ENCODE measurements at regions not wholly inside any gene's neighbourhood (a gene's known extent, or its start where the extent isn't known, plus 50 kb on each side); places are given as distances from the start of the nearest gene placed in this dataset.

- no TSS peak for BruUV-seq (replicated peaks)
These were observed 981.7 kb upstream of the NCAM2 start for GRCh38 chr21:20016435-20017005.

More at GRCh38 chr21:20016435-20017005, 981.7 kb upstream of the NCAM2 start:
- FAIRE-seq (no peak), DNase-seq (ENCODE audit: low read depth, low spot score) (no peak)
- ChIA-PET POLR2A (no interaction called here), CTCF (no interaction called here)
- Histone ChIP-seq H4K20me1 (replicated peaks; ENCODE audit: control insufficient read depth, extremely low read depth, insufficient read depth, low read length) (no peaks in the 10 kb centered on the region), H3K9ac (replicated peaks; ENCODE audit: extremely low read depth, insufficient read depth, low read length) (no peak overlapping the region), H3K4me1 (ENCODE audit: control insufficient read depth, extremely low read depth, insufficient read depth, low read length) (no peaks in the 10 kb centered on the region), H3K9me3 (replicated peaks; ENCODE audit: control insufficient read depth, insufficient read depth, low read length) (no peaks in the 10 kb centered on the region), H3K4me2 (ENCODE audit: insufficient read depth, low read length) (no peak overlapping the region), H3K9me1 (replicated peaks; ENCODE audit: control insufficient read depth, extremely low read depth, insufficient read depth, low read length) (no peaks in the 10 kb centered on the region), H3K36me3 (ENCODE audit: control insufficient read depth in 2 of 2, extremely low read depth in 1 of 2, insufficient read depth in 2 of 2, low read length in 2 of 2) (no peaks in the 10 kb centered on the region), H3K27me3 (ENCODE audit: control insufficient read depth in 2 of 2, insufficient read depth in 2 of 2, low read length in 2 of 2) (no peaks in the 10 kb centered on the region), H3K79me2 (ENCODE audit: control insufficient read depth, insufficient read depth, low read length) (no peaks in the 10 kb centered on the region), H2AFZ (ENCODE audit: low read depth, low read length) (no peak overlapping the region), H3K4me3 (replicated peaks in 1 of 3; ENCODE audit: insufficient read depth in 1 of 3, low read depth in 1 of 3, low read length in 3 of 3) (no peak overlapping the region), H3K27ac (ENCODE audit: insufficient read depth, low read depth, low read length) (no peak overlapping the region)
- dilution Hi-C loops (cut with MboI; ENCODE audit: extremely low pct_ligation_motif_present, low sequenced_read_pairs) (no loop called here), intact Hi-C loops (cut with micrococcal nuclease) (no loop called here)
- TF ChIP-seq, protein P1, sequence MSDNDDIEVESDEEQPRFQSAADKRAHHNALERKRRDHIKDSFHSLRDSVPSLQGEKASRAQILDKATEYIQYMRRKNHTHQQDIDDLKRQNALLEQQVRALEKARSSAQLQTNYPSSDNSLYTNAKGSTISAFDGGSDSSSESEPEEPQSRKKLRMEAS (IDR thresholded peaks at IDR 0.05; ENCODE audit: insufficient read depth, insufficient read length), result no peak
- no peak for TF ChIP-seq POLR2A (IDR thresholded peaks at IDR 0.05; ENCODE audit: low read depth, low read length)
- no peak for TF ChIP-seq EZH2 (IDR thresholded peaks at IDR 0.05; ENCODE audit: borderline replicate concordance, low read depth, low read length, severe bottlenecking)
- TF ChIP-seq POLR2AphosphoS5 (IDR thresholded peaks at IDR 0.05; ENCODE audit: insufficient read depth, low read depth, low read length), result no peak
- no peak for TF ChIP-seq FOS (IDR thresholded peaks at IDR 0.05; ENCODE audit: borderline replicate concordance, insufficient read depth, low read length)
- TF ChIP-seq GATA2 (IDR thresholded peaks at IDR 0.05; ENCODE audit: insufficient read depth, insufficient read length, low read depth, low read length), result no peak
- no peak for TF ChIP-seq MYC (IDR thresholded peaks at IDR 0.05; ENCODE audit: low read depth, low read length)
- no peak for TF ChIP-seq CTCF (IDR thresholded peaks at IDR 0.05; ENCODE audit: extremely low read depth in 1 of 2, insufficient read depth in 1 of 2, low read depth in 1 of 2, low read length in 2 of 2)
- TF ChIP-seq JUN (IDR thresholded peaks at IDR 0.05; ENCODE audit: borderline replicate concordance, insufficient read depth, insufficient read length, low read depth), result no peak

Data from endothelial cell of umbilical vein (primary cell).